Vagina (tissue), 2 donors: ENCODE measurements at regions not wholly inside any gene's neighbourhood (a gene's known extent, or its start where the extent isn't known, plus 50 kb on each side); places are given as distances from the start of the nearest gene placed in this dataset.

Source experiments
- POLR2A ChIP-seq, 2 donors: fragments of 450-650 bp; IDR thresholded peaks; one replicate each; pipeline ENCODE4 v1.6.1; 2017; ENCODE audit warnings: antibody characterized with exemption in 2 of 2, mild to moderate bottlenecking in 2 of 2, moderate library complexity in 2 of 2
- POLR2AphosphoS5 ChIP-seq, 2 donors: sonication (generic); formaldehyde crosslinking; IDR thresholded peaks; one replicate each; pipeline ENCODE4 v1.9.0; 2017; ENCODE audit warnings: antibody characterized with exemption in 2 of 2, mild to moderate bottlenecking in 2 of 2, low read depth in 1 of 2; ENCODE audit not compliant: insufficient read depth in 1 of 2
- TF ChIP-seq, protein P1 (sequence below), 3 experiments: fragments of 450-650 bp in 2 of 3; fragments of 200-600 bp in 1 of 3; sonication (generic) in 1 of 3; IDR thresholded peaks; one replicate each; pipeline ENCODE4 v1.5.1; 2017 to 2019; ENCODE audit warnings: antibody characterized with exemption in 3 of 3, mild to moderate bottlenecking in 2 of 3, moderate library complexity in 2 of 3

DNA sequence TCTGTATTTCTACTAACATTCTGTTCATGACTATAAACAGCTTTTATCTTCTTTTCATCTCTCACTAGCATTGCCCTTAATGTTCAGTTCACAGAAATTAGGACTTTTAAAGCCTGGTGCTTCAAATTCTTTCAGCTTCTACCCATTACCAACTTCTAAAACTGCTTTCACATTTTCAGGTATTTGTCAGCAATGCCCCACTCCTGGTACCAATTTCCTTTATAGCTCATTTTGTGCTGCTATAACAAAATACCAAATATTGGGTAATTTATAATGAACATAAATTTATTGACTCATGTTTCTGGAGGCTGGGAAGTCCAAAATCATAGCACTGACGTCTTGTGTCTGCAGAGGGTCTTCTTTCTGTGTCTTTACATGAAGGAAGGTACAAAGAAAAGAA lies 753.1 kb upstream of the CCDC54 start:
- TF ChIP-seq, protein P1, sequence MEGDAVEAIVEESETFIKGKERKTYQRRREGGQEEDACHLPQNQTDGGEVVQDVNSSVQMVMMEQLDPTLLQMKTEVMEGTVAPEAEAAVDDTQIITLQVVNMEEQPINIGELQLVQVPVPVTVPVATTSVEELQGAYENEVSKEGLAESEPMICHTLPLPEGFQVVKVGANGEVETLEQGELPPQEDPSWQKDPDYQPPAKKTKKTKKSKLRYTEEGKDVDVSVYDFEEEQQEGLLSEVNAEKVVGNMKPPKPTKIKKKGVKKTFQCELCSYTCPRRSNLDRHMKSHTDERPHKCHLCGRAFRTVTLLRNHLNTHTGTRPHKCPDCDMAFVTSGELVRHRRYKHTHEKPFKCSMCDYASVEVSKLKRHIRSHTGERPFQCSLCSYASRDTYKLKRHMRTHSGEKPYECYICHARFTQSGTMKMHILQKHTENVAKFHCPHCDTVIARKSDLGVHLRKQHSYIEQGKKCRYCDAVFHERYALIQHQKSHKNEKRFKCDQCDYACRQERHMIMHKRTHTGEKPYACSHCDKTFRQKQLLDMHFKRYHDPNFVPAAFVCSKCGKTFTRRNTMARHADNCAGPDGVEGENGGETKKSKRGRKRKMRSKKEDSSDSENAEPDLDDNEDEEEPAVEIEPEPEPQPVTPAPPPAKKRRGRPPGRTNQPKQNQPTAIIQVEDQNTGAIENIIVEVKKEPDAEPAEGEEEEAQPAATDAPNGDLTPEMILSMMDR (IDR thresholded peaks at IDR 0.05) = no peak
- TF ChIP-seq POLR2AphosphoS5 (IDR thresholded peaks at IDR 0.05; ENCODE audit: insufficient read depth in 1 of 2, low read depth in 1 of 2) (no peak), POLR2A (IDR thresholded peaks at IDR 0.05) (no peak)
